SIG-M5 (cell line): ENCODE measurements at regions not wholly inside any gene's neighbourhood (a gene's known extent, or its start where the extent isn't known, plus 50 kb on each side); places are given as distances from the start of the nearest gene placed in this dataset.
"Not testable (repeated sequence)": the region's sequence is repeated elsewhere in the genome, so short reads cannot be mapped to it uniquely, and the experiment has no call there.

Experiments
- DNase-seq: peaks from one replicate; lab custom pipeline; 2025; lab: John Stamatoyannopoulos, UW

DNA sequence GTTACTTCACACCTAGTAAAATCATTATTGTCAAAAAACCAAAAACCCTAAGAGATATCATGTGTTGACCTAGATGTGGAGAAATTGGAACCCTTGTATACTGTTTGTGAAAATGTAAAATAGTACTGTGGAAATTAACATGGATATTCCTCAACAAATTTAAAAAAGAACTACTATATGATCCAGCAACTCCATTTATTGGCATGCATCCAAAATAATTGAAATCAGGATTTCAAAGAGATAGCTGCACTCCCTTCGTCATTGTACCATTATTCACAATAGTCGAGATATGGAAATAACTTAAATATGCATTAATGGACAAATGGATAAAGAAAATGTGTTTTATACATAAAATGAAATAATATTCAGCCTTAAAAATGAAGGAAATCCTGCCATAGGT lies 105.3 kb upstream of the ZC3H15 start:
- DNase-seq = no peak

GRCh38 chr2:186381573-186381972 lies 104.5 kb upstream of the ZC3H15 start:
- no peak for DNase-seq

DNA sequence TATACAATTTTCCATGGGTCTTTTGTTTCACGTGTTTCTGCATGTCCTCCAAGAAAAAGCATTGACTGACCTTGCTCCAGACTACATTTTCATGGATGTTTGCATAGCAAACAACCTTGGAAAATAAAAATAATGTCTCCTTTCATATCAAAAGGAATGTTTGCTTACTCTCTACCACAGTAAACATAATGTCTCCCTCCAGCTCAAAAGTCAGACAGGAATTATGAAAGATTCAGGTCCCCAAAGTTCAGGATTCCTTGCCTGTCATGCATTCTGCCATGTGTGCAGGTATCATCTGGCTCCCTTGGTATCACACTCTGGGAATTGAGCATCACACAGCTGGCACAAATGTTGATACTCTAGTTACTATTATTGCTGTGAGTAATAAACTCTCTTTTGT lies 103.1 kb upstream of the ZC3H15 start:
- no peak for DNase-seq

GRCh38 chr2:186384226-186384625 lies 101.8 kb upstream of the ZC3H15 start:
- DNase-seq = no peak

GRCh38 chr2:186385638-186386201 lies 100.3 kb upstream of the ZC3H15 start:
- not testable (repeated sequence) for DNase-seq

DNA sequence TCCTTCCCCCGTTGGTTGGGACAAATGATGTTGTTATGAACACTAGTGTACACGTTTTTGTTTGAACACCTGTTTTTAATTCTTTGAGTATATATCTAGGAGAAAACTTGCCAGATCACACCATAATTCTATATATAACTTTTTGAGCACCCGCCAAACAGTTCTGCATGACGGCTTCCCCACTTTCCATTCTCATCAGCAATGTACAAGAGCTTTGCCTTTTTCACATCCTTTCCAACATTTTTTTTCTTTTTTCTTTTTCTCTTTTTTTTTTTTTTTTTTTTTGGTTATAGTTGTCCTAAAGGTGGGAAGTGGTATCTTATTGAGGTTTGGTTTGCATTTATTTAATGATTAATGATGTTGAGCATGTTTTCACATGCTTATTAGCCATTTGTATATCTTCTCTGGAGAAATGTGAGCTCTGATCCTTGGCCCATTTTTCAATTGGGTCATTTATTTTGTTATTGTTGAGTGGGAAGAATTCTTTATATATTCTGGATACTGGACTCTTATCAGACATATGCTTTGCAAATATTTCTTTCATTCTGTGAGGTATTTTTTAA lies 86.9 kb upstream of the ZC3H15 start:
- no peak for DNase-seq

DNA sequence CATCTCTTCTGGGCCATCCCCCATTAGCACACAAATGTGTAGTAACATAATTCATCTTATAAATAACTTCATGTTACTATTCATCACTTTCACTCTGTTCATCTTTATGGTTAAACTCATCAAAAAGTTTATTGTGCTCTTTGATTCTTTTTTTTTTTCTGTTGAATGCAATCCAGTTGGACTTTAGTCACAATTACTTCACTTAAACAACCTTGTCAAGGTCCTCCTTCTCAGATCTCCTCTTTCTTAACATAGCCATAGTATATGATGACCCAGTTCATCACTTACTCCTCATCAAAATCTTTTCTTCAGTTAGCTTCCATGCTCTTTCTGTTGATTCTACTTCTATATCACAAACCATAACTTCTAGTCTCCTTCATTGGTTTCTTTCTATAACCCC lies 80.2 kb upstream of the ZC3H15 start:
- DNase-seq = no peak

DNA sequence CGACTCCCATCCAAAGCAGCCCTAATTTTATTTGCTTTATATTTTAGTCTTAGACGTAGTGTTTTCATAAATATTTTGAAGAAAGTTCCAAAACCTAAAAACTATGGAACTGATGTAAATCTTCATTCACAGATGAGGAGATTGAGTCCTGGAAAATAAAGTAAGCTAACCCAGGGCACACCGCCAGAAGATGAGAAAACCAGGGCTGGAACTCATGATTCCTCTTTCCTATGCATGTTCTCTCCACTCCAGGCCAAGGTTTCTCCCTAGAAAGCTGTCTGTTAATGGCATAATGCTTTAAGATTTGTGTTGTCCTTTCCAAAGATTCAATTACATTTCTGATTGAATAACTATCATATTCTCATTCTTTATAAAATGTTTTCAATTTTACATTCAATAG lies 78.4 kb upstream of the ZC3H15 start:
- DNase-seq = no peak

DNA sequence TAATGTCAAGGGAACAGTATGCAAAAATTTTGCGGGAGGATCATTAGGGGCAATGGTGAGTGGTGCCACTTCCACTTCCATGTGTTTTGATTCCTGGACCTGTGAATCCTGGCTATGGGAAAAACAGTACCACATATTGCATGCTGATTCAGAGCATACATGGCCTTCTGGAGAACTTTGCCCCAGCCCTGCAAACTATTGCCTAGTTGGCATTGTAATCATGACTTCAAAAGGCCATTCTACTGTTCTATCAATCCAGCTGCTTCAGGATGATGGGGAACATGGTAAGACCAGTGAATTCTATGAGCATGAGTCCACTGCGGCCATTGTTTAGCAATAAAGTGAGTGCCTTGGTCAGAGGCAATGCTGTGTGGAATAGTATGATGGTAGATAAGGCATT lies 75.3 kb upstream of the ZC3H15 start:
- no peak for DNase-seq

GRCh38 chr2:186422226-186422625 lies 63.8 kb upstream of the ZC3H15 start:
- DNase-seq = no peak

GRCh38 chr2:186423481-186423880 lies 62.6 kb upstream of the ZC3H15 start:
- no peak for DNase-seq

- DNase-seq = no peak
These were observed 61.8 kb upstream of the ZC3H15 start for GRCh38 chr2:186424265-186424664.

DNA sequence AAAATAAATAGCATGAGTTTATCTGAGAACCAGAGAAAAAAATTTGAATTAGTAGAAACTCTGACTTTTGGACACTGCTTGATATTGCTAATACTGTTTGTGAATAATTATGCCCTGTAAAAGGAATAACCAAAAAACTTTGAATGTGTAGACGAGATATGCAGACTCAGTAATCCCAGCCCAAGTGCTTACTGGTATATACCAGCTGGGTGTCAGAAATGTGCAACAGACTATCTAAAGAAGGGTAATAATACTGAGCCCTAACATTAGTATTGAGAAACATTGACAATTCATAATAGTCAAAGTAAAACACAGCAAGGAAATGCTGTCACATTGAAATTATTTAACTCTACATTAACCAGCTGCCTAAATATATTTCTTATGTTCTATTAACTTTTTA lies 60.5 kb upstream of the ZC3H15 start:
- DNase-seq = no peak

DNA sequence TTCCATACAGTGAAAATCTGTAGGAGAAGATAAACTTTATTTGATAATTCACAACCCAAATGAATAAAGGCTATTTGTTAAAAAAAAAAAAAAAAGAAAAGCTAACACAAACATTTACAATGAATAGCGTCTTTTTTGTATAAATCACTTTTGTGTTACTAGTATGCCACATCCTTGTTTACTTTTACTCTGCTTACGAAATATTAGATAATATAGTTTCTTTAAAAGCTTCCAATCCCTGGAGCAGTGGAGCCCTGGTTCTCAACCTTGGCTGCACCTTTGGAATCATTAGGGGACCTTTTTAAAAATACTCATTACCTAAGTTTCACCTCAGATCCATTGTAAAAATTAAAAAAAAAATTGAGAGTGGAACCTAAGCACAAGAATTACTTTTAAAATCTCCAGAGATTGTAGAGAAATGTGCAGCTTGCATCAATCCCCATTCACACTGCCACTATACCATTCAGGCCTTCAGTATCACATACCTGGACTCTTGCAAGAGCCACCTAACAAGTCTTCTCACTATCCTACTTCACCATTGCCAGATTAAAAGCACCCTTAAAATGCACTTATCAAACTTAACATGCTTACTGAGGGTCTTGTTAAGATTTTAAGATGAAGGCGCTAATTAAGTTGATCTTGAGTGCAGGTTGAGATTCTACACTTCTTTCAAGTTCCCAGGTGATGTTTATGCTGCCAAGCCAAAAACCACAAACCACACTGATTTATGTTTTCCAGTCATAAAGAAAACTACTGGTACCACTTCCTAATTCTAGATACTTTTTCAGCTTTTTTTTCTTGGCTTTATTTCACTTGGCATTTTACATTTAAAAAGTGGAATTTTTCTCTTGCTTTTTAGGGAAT lies 59.7 kb upstream of the ZC3H15 start:
- no peak for DNase-seq

- DNase-seq = not testable (repeated sequence)
These were observed 59.1 kb upstream of the ZC3H15 start for GRCh38 chr2:186427017-186427350.

GRCh38 chr2:186427970-186428369 lies 58.1 kb upstream of the ZC3H15 start:
- no peak for DNase-seq

DNA sequence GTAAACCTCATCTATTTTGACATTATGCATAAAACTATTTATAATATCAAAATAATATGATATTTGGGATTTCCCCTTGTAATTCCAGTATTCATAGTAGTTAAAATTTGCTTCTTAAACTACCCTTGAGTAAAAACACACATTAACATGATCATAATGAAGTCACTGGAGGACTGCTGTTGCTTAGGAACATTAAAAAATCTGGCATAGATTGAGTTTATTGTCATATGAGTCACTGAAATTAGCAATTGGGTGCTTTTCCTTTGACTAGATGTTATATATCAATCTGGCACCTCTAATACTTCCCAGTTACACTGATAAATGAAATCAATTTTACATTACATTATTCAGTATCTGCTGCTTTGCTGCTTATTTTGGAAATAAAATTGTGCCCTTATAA lies 57.0 kb upstream of the ZC3H15 start:
- no peak for DNase-seq

DNA sequence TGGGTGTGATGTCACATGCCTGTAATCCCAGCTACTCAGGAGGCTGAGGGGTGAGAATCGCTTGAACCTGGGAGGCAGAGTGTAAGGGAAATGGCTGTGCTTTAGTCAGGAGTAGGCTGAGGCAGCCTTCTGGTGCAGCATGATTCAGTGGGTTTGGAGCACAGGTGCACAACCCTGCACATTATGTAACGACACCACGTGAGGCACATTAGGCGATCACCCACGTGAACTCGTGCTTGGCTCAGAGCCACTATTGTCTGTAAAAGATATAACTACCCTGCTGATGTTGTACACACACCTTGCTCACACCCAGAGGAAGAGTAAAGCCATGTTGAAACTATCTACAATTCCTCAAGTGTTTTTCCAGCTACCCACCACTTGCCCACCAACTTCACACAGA lies 54.8 kb upstream of the ZC3H15 start:
- DNase-seq = no peak

DNA sequence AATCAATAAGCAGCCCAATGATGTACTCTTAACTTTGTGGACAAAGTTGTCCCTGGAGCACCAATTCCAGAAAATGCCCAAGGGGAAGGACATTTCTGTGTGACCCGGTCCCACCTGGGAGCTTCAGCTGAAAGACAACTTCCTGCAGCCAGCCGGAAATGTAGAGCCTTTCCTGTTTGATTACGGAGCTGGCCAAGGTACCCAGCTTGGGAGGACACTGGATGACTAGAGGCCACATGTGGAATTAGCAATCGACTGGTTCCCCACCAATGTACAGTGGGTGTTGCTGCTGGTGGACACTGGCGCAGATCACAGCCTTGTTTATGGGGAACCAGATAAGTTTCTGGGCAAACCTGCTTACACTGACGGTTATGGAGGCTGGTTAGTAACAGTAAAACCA lies 53.0 kb upstream of the ZC3H15 start:
- no peak for DNase-seq

DNA sequence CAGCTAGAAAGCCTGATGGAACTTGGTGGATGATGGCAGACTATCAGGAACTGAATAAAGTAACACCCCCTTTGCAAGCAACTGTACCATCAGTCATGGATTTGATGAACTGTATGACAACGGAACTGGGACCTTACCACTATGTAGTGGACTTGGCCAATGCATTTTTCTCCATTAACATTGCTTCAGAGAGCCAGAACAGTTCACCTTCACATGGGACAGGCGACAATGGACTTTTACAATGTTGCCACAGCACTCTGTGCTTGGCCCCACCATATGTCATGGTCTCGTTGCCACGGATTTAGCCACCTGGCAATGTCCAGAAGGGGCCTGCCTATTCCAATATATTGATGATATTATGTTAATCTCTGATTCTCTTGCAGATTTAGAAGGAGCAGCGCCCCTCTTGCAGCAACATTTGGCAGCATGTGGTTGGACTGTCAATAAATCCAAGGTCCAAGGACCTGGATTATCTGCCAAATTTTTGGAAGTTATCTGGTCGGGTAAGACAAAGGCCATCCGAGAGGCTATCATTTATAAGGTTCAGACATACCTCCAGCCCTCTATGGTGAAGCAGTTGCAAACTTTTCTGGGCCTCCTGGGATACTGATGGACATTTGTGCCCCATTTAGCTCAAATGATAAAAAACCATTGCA lies 52.2 kb upstream of the ZC3H15 start:
- DNase-seq = no peak
